Hepatocyte (in vitro differentiated cells): ENCODE measurements at regions not wholly inside any gene's neighbourhood (a gene's known extent, or its start where the extent isn't known, plus 50 kb on each side); places are given as distances from the start of the nearest gene placed in this dataset.
A peak's percentile ranks its signal among the peaks of the same experiment; 100 is the strongest.

Experiments used
- CTCF ChIP-seq: fragments of 200-600 bp; sonication (generic); IDR thresholded peaks from 2 replicates; pipeline ENCODE4 v1.5.1; 2016; ENCODE audit warnings: antibody characterized with exemption, mild to moderate bottlenecking; ENCODE audit not compliant: poor library complexity
- EZH2phosphoT487 ChIP-seq: fragments of 200-600 bp; sonication (generic); IDR thresholded peaks from one replicate; pipeline ENCODE4 v1.6.1; 2018; ENCODE audit warnings: antibody characterized with exemption, mild to moderate bottlenecking, low read depth, moderate library complexity; ENCODE audit not compliant: unreplicated experiment, severe bottlenecking

GRCh38 chr1:30353637-30354036 lies 369.7 kb downstream of the MATN1 start:
- TF ChIP-seq CTCF (peak; percentile 41), EZH2phosphoT487 (no peak)
